Nephron (organoid): ENCODE measurements at regions not wholly inside any gene's neighbourhood (a gene's known extent, or its start where the extent isn't known, plus 50 kb on each side); places are given as distances from the start of the nearest gene placed in this dataset.

Source experiments
- H3K27ac Mint-ChIP-seq, 3 experiments: 2 replicates each; pipeline ENCODE4 v1.8.0; 2020; ENCODE audit warnings: mixed read lengths in 3 of 3, mild to moderate bottlenecking in 2 of 3, moderate library complexity in 1 of 3
- H3K27me3 Mint-ChIP-seq: 2 replicates; pipeline ENCODE4 v1.8.0; 2021; ENCODE audit warnings: low read depth, mild to moderate bottlenecking, moderate library complexity, mixed read lengths
- H3K36me3 Mint-ChIP-seq: 2 replicates; pipeline ENCODE4 v1.8.0; 2020; ENCODE audit warnings: low read depth, mixed read lengths
- H3K4me1 Mint-ChIP-seq: 2 replicates; pipeline ENCODE4 v1.8.0; 2020; ENCODE audit warnings: mixed read lengths
- H3K4me3 Mint-ChIP-seq, 3 experiments: 2 replicates each; pipeline ENCODE4 v1.8.0; 2020; ENCODE audit warnings: mild to moderate bottlenecking in 3 of 3, mixed read lengths in 3 of 3, moderate library complexity in 2 of 3
- H3K9me3 Mint-ChIP-seq: 2 replicates; pipeline ENCODE4 v1.8.0; 2020; ENCODE audit warnings: mixed read lengths
- TF ChIP-seq, protein P1 (sequence below), 3 experiments: fragments of 200-600 bp; sonication (generic); IDR thresholded peaks; one replicate each; pipeline ENCODE4 v1.5.0; 2021; ENCODE audit warnings: antibody characterized with exemption in 3 of 3; ENCODE audit not compliant: unreplicated experiment in 3 of 3

DNA sequence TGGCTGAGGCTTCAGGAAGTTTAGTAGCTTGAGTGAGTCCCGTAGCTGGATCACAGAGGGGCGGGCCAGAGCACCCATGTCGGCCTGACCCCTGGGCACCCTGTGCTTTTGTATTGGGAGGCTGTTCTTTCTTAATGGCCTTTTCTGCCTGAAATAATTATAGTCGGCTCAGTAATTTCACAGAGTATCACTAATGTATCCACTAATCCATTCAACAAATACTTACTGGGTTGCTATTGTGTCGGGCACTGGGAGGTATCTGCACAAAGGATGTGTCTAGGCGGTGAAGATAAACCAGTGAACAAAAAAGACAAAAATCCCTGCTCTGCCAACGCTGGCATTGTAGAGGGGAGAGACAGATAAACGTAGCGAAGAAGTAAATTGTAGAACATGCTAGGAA, 318.6 kb downstream of the FOXL1 start:
- Mint-ChIP-seq H3K4me1 (peaks cover 65% of the 10 kb centered on the region), H3K36me3 (peaks cover 6% of the 10 kb centered on the region), H3K27ac (peak overlapping the region in 1 of 3 experiments; percentile 12), H3K4me3 (no peak overlapping the region), H3K27me3 (peaks cover 58% of the 10 kb centered on the region), H3K9me3 (no peaks in the 10 kb centered on the region)
- TF ChIP-seq, protein P1, sequence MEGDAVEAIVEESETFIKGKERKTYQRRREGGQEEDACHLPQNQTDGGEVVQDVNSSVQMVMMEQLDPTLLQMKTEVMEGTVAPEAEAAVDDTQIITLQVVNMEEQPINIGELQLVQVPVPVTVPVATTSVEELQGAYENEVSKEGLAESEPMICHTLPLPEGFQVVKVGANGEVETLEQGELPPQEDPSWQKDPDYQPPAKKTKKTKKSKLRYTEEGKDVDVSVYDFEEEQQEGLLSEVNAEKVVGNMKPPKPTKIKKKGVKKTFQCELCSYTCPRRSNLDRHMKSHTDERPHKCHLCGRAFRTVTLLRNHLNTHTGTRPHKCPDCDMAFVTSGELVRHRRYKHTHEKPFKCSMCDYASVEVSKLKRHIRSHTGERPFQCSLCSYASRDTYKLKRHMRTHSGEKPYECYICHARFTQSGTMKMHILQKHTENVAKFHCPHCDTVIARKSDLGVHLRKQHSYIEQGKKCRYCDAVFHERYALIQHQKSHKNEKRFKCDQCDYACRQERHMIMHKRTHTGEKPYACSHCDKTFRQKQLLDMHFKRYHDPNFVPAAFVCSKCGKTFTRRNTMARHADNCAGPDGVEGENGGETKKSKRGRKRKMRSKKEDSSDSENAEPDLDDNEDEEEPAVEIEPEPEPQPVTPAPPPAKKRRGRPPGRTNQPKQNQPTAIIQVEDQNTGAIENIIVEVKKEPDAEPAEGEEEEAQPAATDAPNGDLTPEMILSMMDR (IDR thresholded peaks at IDR 0.05; ENCODE audit: unreplicated experiment in 3 of 3), result no peak

DNA sequence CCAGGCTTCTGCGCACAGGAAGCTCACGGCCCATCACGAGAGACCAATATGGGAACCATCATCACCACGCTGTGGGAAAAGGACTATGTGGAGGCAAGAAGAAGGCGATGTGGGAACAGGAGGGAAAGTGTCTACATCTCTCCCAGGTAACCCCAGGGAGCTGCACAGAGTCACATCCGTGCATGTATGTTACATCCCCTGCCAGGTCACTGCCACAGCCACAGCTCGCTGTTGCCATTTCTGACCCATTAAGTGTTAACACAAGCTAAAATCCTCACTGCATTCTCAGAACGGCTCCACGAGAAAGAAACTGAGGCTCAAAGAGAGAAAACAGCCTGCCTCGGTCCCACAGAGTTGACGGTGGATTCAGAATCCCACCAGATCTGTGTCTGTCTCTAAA, 319.1 kb downstream of the FOXL1 start:
- peaks cover 6% of the 10 kb centered on the region for H3K36me3 Mint-ChIP-seq
- TF ChIP-seq, protein P1 (IDR thresholded peaks at IDR 0.05; ENCODE audit: unreplicated experiment in 3 of 3), result no peak
- no peaks in the 10 kb centered on the region for H3K9me3 Mint-ChIP-seq
- H3K4me1 Mint-ChIP-seq, result peaks cover 60% of the 10 kb centered on the region
- H3K27ac Mint-ChIP-seq, result peak overlapping the region in 2 of 3 experiments; percentile 9 to 72
- no peak overlapping the region for H3K4me3 Mint-ChIP-seq
- peaks cover 55% of the 10 kb centered on the region for H3K27me3 Mint-ChIP-seq

GRCh38 chr16:86898386-86898785, 320.0 kb downstream of the FOXL1 start:
- Mint-ChIP-seq H3K27ac (peak overlapping the region in 2 of 3 experiments; percentile 9 to 57), H3K4me3 (no peak overlapping the region), H3K9me3 (no peaks in the 10 kb centered on the region), H3K4me1 (peaks cover 51% of the 10 kb centered on the region), H3K36me3 (peaks cover 6% of the 10 kb centered on the region), H3K27me3 (peaks cover 51% of the 10 kb centered on the region)
- TF ChIP-seq, protein P1 (IDR thresholded peaks at IDR 0.05; ENCODE audit: unreplicated experiment in 3 of 3), result no peak

GRCh38 chr16:86899151-86899550, 320.8 kb downstream of the FOXL1 start:
- H3K4me3 Mint-ChIP-seq, result no peak overlapping the region
- H3K36me3 Mint-ChIP-seq, result peaks cover 6% of the 10 kb centered on the region
- TF ChIP-seq, protein P1 (IDR thresholded peaks at IDR 0.05; ENCODE audit: unreplicated experiment in 3 of 3), result no peak
- no peak overlapping the region for H3K27ac Mint-ChIP-seq
- no peaks in the 10 kb centered on the region for H3K9me3 Mint-ChIP-seq
- H3K27me3 Mint-ChIP-seq, result peaks cover 51% of the 10 kb centered on the region
- peaks cover 44% of the 10 kb centered on the region for H3K4me1 Mint-ChIP-seq

DNA sequence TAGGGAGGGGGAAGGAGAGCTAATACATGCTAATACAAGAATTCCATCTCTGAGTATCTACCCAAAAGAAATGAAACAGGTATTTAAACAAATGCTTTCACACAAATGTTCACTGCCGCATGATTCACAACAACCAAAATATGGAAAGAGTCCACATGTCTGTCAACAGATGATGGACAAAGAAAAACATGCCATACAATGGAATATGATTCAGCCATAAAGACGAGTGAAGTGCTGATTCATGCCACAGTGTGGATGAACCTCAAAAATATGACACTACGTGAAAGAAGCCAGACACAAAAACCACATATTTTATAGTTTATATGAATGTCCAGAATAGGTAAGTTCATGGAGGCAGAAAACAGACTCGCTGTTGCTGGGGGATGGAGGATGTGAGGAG, 321.4 kb downstream of the FOXL1 start:
- Mint-ChIP-seq H3K4me3 (no peak overlapping the region), H3K27ac (no peak overlapping the region), H3K27me3 (peaks cover 49% of the 10 kb centered on the region), H3K4me1 (peaks cover 38% of the 10 kb centered on the region), H3K9me3 (no peaks in the 10 kb centered on the region), H3K36me3 (peaks cover 6% of the 10 kb centered on the region)
- TF ChIP-seq, protein P1 (IDR thresholded peaks at IDR 0.05; ENCODE audit: unreplicated experiment in 3 of 3), result no peak

- Mint-ChIP-seq H3K4me1 (peaks cover 28% of the 10 kb centered on the region), H3K4me3 (no peak overlapping the region), H3K27me3 (peaks cover 51% of the 10 kb centered on the region), H3K27ac (no peak overlapping the region), H3K36me3 (peaks cover 6% of the 10 kb centered on the region), H3K9me3 (no peaks in the 10 kb centered on the region)
- TF ChIP-seq, protein P1 (IDR thresholded peaks at IDR 0.05; ENCODE audit: unreplicated experiment in 3 of 3), result no peak
Observed at GRCh38 chr16:86901483-86901882, 323.1 kb downstream of the FOXL1 start.
